ENCODE measurements at regions not wholly inside any gene's neighbourhood (a gene's known extent, or its start where the extent isn't known, plus 50 kb on each side); places are given as distances from the start of the nearest gene placed in this dataset.

DNA sequence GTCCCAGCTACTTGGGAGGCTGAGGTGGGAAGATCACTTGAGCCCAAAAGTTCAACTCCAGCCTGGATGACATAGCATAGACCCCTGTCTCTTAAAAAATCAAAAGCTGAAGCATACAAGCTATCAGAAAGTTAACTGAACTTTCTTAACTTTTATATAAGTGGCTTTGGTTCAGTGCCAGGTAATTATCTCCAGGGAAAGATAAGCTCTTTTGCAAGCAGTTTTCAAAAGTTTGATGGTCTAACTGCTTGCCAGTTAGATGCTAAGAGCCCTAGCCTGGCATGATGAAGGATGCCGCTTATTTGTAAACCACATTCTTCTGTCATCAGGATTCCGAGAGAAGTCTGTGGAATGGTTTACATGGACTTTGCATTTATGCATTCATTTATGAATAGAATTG, 409.1 kb downstream of the AEBP2 start (continued):
- TF ChIP-seq ARID4B (CRISPR knock-in tag; IDR thresholded peaks at IDR 0.05; ENCODE audit: borderline replicate concordance) (no peak), RORB (CRISPR knock-in tag; IDR thresholded peaks at IDR 0.05) (no peak), USF1 (CRISPR knock-in tag; IDR thresholded peaks at IDR 0.05) (no peak), TCF7 (CRISPR knock-in tag; IDR thresholded peaks at IDR 0.05; ENCODE audit: low read depth) (no peak), CREM (CRISPR knock-in tag; IDR thresholded peaks at IDR 0.05) (no peak), FOXK1 (CRISPR knock-in tag; IDR thresholded peaks at IDR 0.05) (no peak)

- H3K4me1 Mint-ChIP-seq, result peaks cover 7% of the 10 kb centered on the region; the same call in 1 of the 2 replicates
- DNase-seq (ENCODE audit: low spot score), result no peak
- no peak overlapping the region for H3K4me3 Mint-ChIP-seq
- CTCF ChIA-PET, result no interaction called here
- H3K27me3 Mint-ChIP-seq (ENCODE audit: low read depth), result no peaks in the 10 kb centered on the region; the same call in 1 of the 2 replicates
- peaks cover 12% of the 10 kb centered on the region for H3K9me3 Mint-ChIP-seq
- H3K27ac Mint-ChIP-seq, result no peak overlapping the region
- no peaks in the 10 kb centered on the region for H3K36me3 Mint-ChIP-seq
- POLR2A ChIA-PET, result no interaction called here
- no peak for ATAC-seq
- TF ChIP-seq ZNF423 (CRISPR knock-in tag; IDR thresholded peaks at IDR 0.05), result no peak
- TF ChIP-seq, protein P1, sequence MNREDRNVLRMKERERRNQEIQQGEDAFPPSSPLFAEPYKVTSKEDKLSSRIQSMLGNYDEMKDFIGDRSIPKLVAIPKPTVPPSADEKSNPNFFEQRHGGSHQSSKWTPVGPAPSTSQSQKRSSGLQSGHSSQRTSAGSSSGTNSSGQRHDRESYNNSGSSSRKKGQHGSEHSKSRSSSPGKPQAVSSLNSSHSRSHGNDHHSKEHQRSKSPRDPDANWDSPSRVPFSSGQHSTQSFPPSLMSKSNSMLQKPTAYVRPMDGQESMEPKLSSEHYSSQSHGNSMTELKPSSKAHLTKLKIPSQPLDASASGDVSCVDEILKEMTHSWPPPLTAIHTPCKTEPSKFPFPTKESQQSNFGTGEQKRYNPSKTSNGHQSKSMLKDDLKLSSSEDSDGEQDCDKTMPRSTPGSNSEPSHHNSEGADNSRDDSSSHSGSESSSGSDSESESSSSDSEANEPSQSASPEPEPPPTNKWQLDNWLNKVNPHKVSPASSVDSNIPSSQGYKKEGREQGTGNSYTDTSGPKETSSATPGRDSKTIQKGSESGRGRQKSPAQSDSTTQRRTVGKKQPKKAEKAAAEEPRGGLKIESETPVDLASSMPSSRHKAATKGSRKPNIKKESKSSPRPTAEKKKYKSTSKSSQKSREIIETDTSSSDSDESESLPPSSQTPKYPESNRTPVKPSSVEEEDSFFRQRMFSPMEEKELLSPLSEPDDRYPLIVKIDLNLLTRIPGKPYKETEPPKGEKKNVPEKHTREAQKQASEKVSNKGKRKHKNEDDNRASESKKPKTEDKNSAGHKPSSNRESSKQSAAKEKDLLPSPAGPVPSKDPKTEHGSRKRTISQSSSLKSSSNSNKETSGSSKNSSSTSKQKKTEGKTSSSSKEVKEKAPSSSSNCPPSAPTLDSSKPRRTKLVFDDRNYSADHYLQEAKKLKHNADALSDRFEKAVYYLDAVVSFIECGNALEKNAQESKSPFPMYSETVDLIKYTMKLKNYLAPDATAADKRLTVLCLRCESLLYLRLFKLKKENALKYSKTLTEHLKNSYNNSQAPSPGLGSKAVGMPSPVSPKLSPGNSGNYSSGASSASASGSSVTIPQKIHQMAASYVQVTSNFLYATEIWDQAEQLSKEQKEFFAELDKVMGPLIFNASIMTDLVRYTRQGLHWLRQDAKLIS (CRISPR knock-in tag; IDR thresholded peaks at IDR 0.05; ENCODE audit: borderline replicate concordance), result no peak
- TF ChIP-seq ESRRA (CRISPR knock-in tag; IDR thresholded peaks at IDR 0.05; ENCODE audit: borderline replicate concordance), result no peak
- no peak for TF ChIP-seq ZSCAN18 (CRISPR knock-in tag; IDR thresholded peaks at IDR 0.05)
- TF ChIP-seq, protein P2, sequence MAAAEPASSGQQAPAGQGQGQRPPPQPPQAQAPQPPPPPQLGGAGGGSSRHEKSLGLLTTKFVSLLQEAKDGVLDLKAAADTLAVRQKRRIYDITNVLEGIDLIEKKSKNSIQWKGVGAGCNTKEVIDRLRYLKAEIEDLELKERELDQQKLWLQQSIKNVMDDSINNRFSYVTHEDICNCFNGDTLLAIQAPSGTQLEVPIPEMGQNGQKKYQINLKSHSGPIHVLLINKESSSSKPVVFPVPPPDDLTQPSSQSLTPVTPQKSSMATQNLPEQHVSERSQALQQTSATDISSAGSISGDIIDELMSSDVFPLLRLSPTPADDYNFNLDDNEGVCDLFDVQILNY (CRISPR knock-in tag; IDR thresholded peaks at IDR 0.05), result no peak
- TF ChIP-seq TCF7 (CRISPR knock-in tag; IDR thresholded peaks at IDR 0.05; ENCODE audit: low read depth), result no peak
These were observed 409.9 kb downstream of the AEBP2 start for GRCh38 chr12:19849208-19849607.
